ENCODE measurements at regions not wholly inside any gene's neighbourhood (a gene's known extent, or its start where the extent isn't known, plus 50 kb on each side); places are given as distances from the start of the nearest gene placed in this dataset.

GRCh38 chr14:82230748-82231147, 697.1 kb upstream of the SEL1L start:
- Mint-ChIP-seq H3K27me3 (ENCODE audit: low read depth in 2 of 2) (no peaks in the 10 kb centered on the region), H3K4me3 (no peak overlapping the region), H3K4me1 (no peaks in the 10 kb centered on the region), H3K27ac (no peak overlapping the region), H3K9me3 (peaks cover 15 to 21% of the 10 kb centered on the region in 2 donors), H3K36me3 (peaks cover 3% of the 10 kb centered on the region)
- no peak for TF ChIP-seq CTCF (IDR thresholded peaks at IDR 0.05)
- no peak for DNase-seq
- Histone ChIP-seq H3K27ac (ENCODE audit: low read length) (no peak overlapping the region), H3K9me3 (ENCODE audit: control insufficient read depth, insufficient read depth, low read length) (peaks cover 5% of the 10 kb centered on the region), H3K27me3 (ENCODE audit: control insufficient read depth, insufficient read depth, low read length) (no peaks in the 10 kb centered on the region), H3K4me3 (ENCODE audit: low read length) (no peak overlapping the region), H3K36me3 (ENCODE audit: control insufficient read depth, insufficient read depth, low read length) (no peaks in the 10 kb centered on the region), H3K4me1 (ENCODE audit: control insufficient read depth, insufficient read depth, low read length) (no peaks in the 10 kb centered on the region)
- 11% methylated on average over 3 of the region's 3 CpGs for WGBS (ENCODE audit: insufficient coverage)
- intact Hi-C loops (cut with micrococcal nuclease) = no loop called here
- ATAC-seq = no peak

GRCh38 chr14:82238649-82239048, 705.0 kb upstream of the SEL1L start:
- Histone ChIP-seq H3K4me1 (ENCODE audit: control insufficient read depth, insufficient read depth, low read length) (no peaks in the 10 kb centered on the region), H3K9me3 (ENCODE audit: control insufficient read depth, insufficient read depth, low read length) (no peaks in the 10 kb centered on the region), H3K27ac (ENCODE audit: low read length) (no peak overlapping the region), H3K27me3 (ENCODE audit: control insufficient read depth, insufficient read depth, low read length) (no peaks in the 10 kb centered on the region), H3K36me3 (ENCODE audit: control insufficient read depth, insufficient read depth, low read length) (no peaks in the 10 kb centered on the region), H3K4me3 (ENCODE audit: low read length) (no peak overlapping the region)
- no peak overlapping the region for H3K27ac Mint-ChIP-seq
- H3K27me3 Mint-ChIP-seq (ENCODE audit: low read depth in 2 of 2) = no peaks in the 10 kb centered on the region
- H3K9me3 Mint-ChIP-seq = peaks cover 8 to 12% of the 10 kb centered on the region in 2 donors
- H3K4me3 Mint-ChIP-seq = no peak overlapping the region
- intact Hi-C loops (cut with micrococcal nuclease) = no loop called here
- no peak for DNase-seq
- no peak for TF ChIP-seq CTCF (IDR thresholded peaks at IDR 0.05)
- 29% methylated on average over 1 of the region's 2 CpGs for WGBS (ENCODE audit: insufficient coverage)
- ATAC-seq = no peak
- H3K36me3 Mint-ChIP-seq = no peaks in the 10 kb centered on the region
- H3K4me1 Mint-ChIP-seq = no peaks in the 10 kb centered on the region

- Histone ChIP-seq H3K4me1 (ENCODE audit: control insufficient read depth, insufficient read depth, low read length) (no peaks in the 10 kb centered on the region), H3K4me3 (ENCODE audit: low read length) (no peak overlapping the region), H3K27ac (ENCODE audit: low read length) (no peak overlapping the region), H3K36me3 (ENCODE audit: control insufficient read depth, insufficient read depth, low read length) (no peaks in the 10 kb centered on the region), H3K27me3 (ENCODE audit: control insufficient read depth, insufficient read depth, low read length) (no peaks in the 10 kb centered on the region), H3K9me3 (ENCODE audit: control insufficient read depth, insufficient read depth, low read length) (no peaks in the 10 kb centered on the region)
- Mint-ChIP-seq H3K27me3 (ENCODE audit: low read depth in 2 of 2) (no peaks in the 10 kb centered on the region), H3K36me3 (no peaks in the 10 kb centered on the region), H3K27ac (no peak overlapping the region), H3K4me1 (no peaks in the 10 kb centered on the region), H3K4me3 (no peak overlapping the region), H3K9me3 (peaks cover 8 to 15% of the 10 kb centered on the region in 2 donors)
- WGBS (ENCODE audit: insufficient coverage) = 81% methylated on average over 7 of the region's 7 CpGs
- no peak for DNase-seq
- intact Hi-C loops (cut with micrococcal nuclease) = no loop called here
- ATAC-seq = no peak
- TF ChIP-seq CTCF (IDR thresholded peaks at IDR 0.05) = no peak
These were observed 705.6 kb upstream of the SEL1L start for GRCh38 chr14:82239223-82239622.

- no peaks in the 10 kb centered on the region for H3K36me3 Mint-ChIP-seq
- H3K9me3 ChIP-seq (ENCODE audit: control insufficient read depth, insufficient read depth, low read length) = no peaks in the 10 kb centered on the region
- 85% methylated on average over 4 of the region's 4 CpGs for WGBS (ENCODE audit: insufficient coverage)
- no peaks in the 10 kb centered on the region for H3K4me1 Mint-ChIP-seq
- no peak for DNase-seq
- H3K27ac Mint-ChIP-seq = no peak overlapping the region
- no peak overlapping the region for H3K4me3 Mint-ChIP-seq
- peaks cover 6 to 10% of the 10 kb centered on the region in 2 donors for H3K9me3 Mint-ChIP-seq
- H3K27me3 ChIP-seq (ENCODE audit: control insufficient read depth, insufficient read depth, low read length) = no peaks in the 10 kb centered on the region
- intact Hi-C loops (cut with micrococcal nuclease) = no loop called here
- TF ChIP-seq CTCF (IDR thresholded peaks at IDR 0.05) = no peak
- no peak overlapping the region for H3K4me3 ChIP-seq (ENCODE audit: low read length)
- no peaks in the 10 kb centered on the region for H3K36me3 ChIP-seq (ENCODE audit: control insufficient read depth, insufficient read depth, low read length)
- no peak overlapping the region for H3K27ac ChIP-seq (ENCODE audit: low read length)
- ATAC-seq = no peak
- no peaks in the 10 kb centered on the region for H3K27me3 Mint-ChIP-seq (ENCODE audit: low read depth in 2 of 2)
- H3K4me1 ChIP-seq (ENCODE audit: control insufficient read depth, insufficient read depth, low read length) = no peaks in the 10 kb centered on the region
These were observed 711.1 kb upstream of the SEL1L start for GRCh38 chr14:82244791-82245190.

Measured in natural killer cell (primary cell).